ENCODE measurements at regions not wholly inside any gene's neighbourhood (a gene's known extent, or its start where the extent isn't known, plus 50 kb on each side); places are given as distances from the start of the nearest gene placed in this dataset.

GRCh38 chr1:113281550-113281949, 108.8 kb upstream of the MAGI3 start:
- TF ChIP-seq, protein P1, sequence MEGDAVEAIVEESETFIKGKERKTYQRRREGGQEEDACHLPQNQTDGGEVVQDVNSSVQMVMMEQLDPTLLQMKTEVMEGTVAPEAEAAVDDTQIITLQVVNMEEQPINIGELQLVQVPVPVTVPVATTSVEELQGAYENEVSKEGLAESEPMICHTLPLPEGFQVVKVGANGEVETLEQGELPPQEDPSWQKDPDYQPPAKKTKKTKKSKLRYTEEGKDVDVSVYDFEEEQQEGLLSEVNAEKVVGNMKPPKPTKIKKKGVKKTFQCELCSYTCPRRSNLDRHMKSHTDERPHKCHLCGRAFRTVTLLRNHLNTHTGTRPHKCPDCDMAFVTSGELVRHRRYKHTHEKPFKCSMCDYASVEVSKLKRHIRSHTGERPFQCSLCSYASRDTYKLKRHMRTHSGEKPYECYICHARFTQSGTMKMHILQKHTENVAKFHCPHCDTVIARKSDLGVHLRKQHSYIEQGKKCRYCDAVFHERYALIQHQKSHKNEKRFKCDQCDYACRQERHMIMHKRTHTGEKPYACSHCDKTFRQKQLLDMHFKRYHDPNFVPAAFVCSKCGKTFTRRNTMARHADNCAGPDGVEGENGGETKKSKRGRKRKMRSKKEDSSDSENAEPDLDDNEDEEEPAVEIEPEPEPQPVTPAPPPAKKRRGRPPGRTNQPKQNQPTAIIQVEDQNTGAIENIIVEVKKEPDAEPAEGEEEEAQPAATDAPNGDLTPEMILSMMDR (IDR thresholded peaks at IDR 0.05) = no peak
- no peak for TF ChIP-seq ZFX (IDR thresholded peaks at IDR 0.05; ENCODE audit: borderline replicate concordance)
- H3K27ac ChIP-seq = no peak overlapping the region

GRCh38 chr1:113282008-113282892, 108.1 kb upstream of the MAGI3 start:
- H3K27ac ChIP-seq = no peak overlapping the region
- TF ChIP-seq, protein P1 (IDR thresholded peaks at IDR 0.05) = no peak
- TF ChIP-seq ZFX (IDR thresholded peaks at IDR 0.05; ENCODE audit: borderline replicate concordance) = no peak

- TF ChIP-seq, protein P1 (IDR thresholded peaks at IDR 0.05) = no peak
- TF ChIP-seq ZFX (IDR thresholded peaks at IDR 0.05; ENCODE audit: borderline replicate concordance) = no peak
- H3K27ac ChIP-seq = no peak overlapping the region
Measured at GRCh38 chr1:113282893-113283285, 107.4 kb upstream of the MAGI3 start.

- TF ChIP-seq ZFX (IDR thresholded peaks at IDR 0.05; ENCODE audit: borderline replicate concordance) = no peak
- TF ChIP-seq, protein P1 (IDR thresholded peaks at IDR 0.05) = no peak
- no peak overlapping the region for H3K27ac ChIP-seq
Measured at GRCh38 chr1:113283914-113284313, 106.4 kb upstream of the MAGI3 start.

GRCh38 chr1:113286156-113286555, 104.2 kb upstream of the MAGI3 start:
- no peak overlapping the region for H3K27ac ChIP-seq
- TF ChIP-seq ZFX (IDR thresholded peaks at IDR 0.05; ENCODE audit: borderline replicate concordance) = no peak
- TF ChIP-seq, protein P1 (IDR thresholded peaks at IDR 0.05) = no peak

- TF ChIP-seq ZFX (IDR thresholded peaks at IDR 0.05; ENCODE audit: borderline replicate concordance) = no peak
- TF ChIP-seq, protein P1 (IDR thresholded peaks at IDR 0.05) = no peak
- no peak overlapping the region for H3K27ac ChIP-seq
Measured at GRCh38 chr1:113291777-113292602, 98.3 kb upstream of the MAGI3 start.
